ENCODE measurements at regions not wholly inside any gene's neighbourhood (a gene's known extent, or its start where the extent isn't known, plus 50 kb on each side); places are given as distances from the start of the nearest gene placed in this dataset.

GRCh38 chr18:47726550-47726949 is 203.9 kb downstream of the SMAD2 start:
- ChIA-PET CTCF (no interaction called here), POLR2A (ENCODE audit: unreplicated experiment) (no interaction called here)
- Histone ChIP-seq H2BK120ac (ENCODE audit: low read depth, low read length) (no peak overlapping the region), H4K91ac (ENCODE audit: insufficient read depth, low read depth, low read length) (no peak overlapping the region), H3K79me1 (ENCODE audit: low read depth in 1 of 2, low read length in 2 of 2) (no peaks in the 10 kb centered on the region), H2BK5ac (ENCODE audit: low read depth, low read length, poor library complexity, severe bottlenecking) (no peak overlapping the region), H3K18ac (ENCODE audit: low read depth, low read length) (no peak overlapping the region), H2AFZ (replicated peaks; ENCODE audit: low read length, poor library complexity) (no peak overlapping the region), H4K5ac (ENCODE audit: low read depth, low read length) (no peak overlapping the region), H3K14ac (replicated peaks; ENCODE audit: low read depth, low read length) (no peak overlapping the region), H4K20me1 (ENCODE audit: insufficient read depth, low read length) (no peaks in the 10 kb centered on the region), H3K27ac (ENCODE audit: insufficient read depth, low read length) (no peak overlapping the region), H2AK9ac (replicated peaks; ENCODE audit: low read depth, low read length, poor library complexity) (no peak overlapping the region), H3K4ac (ENCODE audit: low read depth, low read length) (no peak overlapping the region), H3K4me3 (ENCODE audit: insufficient read depth, low read depth, low read length) (no peak overlapping the region), H3K9me3 (ENCODE audit: control insufficient read depth, insufficient read depth, low read length) (no peaks in the 10 kb centered on the region), H3K56ac (ENCODE audit: extremely low read depth, insufficient read depth, low read length) (no peak overlapping the region), H3K23ac (ENCODE audit: low read depth, low read length) (no peak overlapping the region), H3K4me2 (ENCODE audit: low read depth, low read length) (no peak overlapping the region), H3K9me1 (ENCODE audit: insufficient read depth, low read length) (no peaks in the 10 kb centered on the region), H2AK5ac (ENCODE audit: low read depth, low read length) (no peak overlapping the region), H3K27me3 (ENCODE audit: control insufficient read depth, insufficient read depth, low read length) (no peaks in the 10 kb centered on the region), H2BK15ac (ENCODE audit: low read depth, low read length) (no peak overlapping the region), H2BK20ac (ENCODE audit: low read depth, low read length) (no peak overlapping the region), H3K36me3 (ENCODE audit: control insufficient read depth, insufficient read depth, low read length) (no peaks in the 10 kb centered on the region), H3K9ac (ENCODE audit: low read depth, low read length) (no peak overlapping the region), H4K8ac (ENCODE audit: low read depth in 2 of 2, low read length in 2 of 2) (no peak overlapping the region), H3K4me1 (ENCODE audit: control insufficient read depth, insufficient read depth, low read length) (no peaks in the 10 kb centered on the region)
- no TSS peak for BruUV-seq (replicated peaks)
- in situ Hi-C loops (cut with MboI; ENCODE audit: low sequenced_read_pairs) (no loop called here), dilution Hi-C loops (cut with HindIII; ENCODE audit: low sequenced_read_pairs, unreplicated experiment) (no loop called here), intact Hi-C loops (cut with micrococcal nuclease) (no loop called here)
- TF ChIP-seq MXI1 (IDR thresholded peaks at IDR 0.05; ENCODE audit: borderline replicate concordance, low read depth, low read length) (no peak), ELK1 (IDR thresholded peaks at IDR 0.05; ENCODE audit: borderline replicate concordance, low read depth, low read length) (no peak), FOS (IDR thresholded peaks at IDR 0.05; ENCODE audit: low read depth, low read length) (no peak), RAD21 (IDR thresholded peaks at IDR 0.05; ENCODE audit: low read length) (no peak), CTCF (conservative IDR thresholded peaks at IDR 0.05; ENCODE audit: low read depth, low read length) (no peak), MAFK (IDR thresholded peaks at IDR 0.05; ENCODE audit: low read depth, low read length) (no peak), SMC3 (IDR thresholded peaks at IDR 0.05; ENCODE audit: low read depth, low read length) (no peak), POLR2A (IDR thresholded peaks at IDR 0.05; ENCODE audit: low read depth, low read length) (no peak), USF2 (IDR thresholded peaks at IDR 0.05; ENCODE audit: low read depth, low read length) (no peak), RCOR1 (IDR thresholded peaks at IDR 0.05; ENCODE audit: insufficient replicate concordance, low read length) (no peak), BHLHE40 (IDR thresholded peaks at IDR 0.05; ENCODE audit: low read depth, low read length) (no peak), RFX5 (IDR thresholded peaks at IDR 0.05; ENCODE audit: low read depth, low read length) (no peak), NFE2L2 (IDR thresholded peaks at IDR 0.05; ENCODE audit: low read depth, low read length) (no peak), CEBPB (IDR thresholded peaks at IDR 0.05; ENCODE audit: low read depth, low read length) (no peak), CHD1 (IDR thresholded peaks at IDR 0.05; ENCODE audit: low read depth, low read length) (no peak), MAZ (IDR thresholded peaks at IDR 0.05; ENCODE audit: borderline replicate concordance, low read depth, low read length) (no peak)
- no CpG with 5 or more reads among the region's 1 CpG for whole genome bisulfite sequencing, 2 experiments (ENCODE audit: extremely low coverage in 2 of 2, insufficient read length in 1 of 2)
- no peak for DNase-seq
- ATAC-seq (ENCODE audit: low read depth), result no peak
